Common myeloid progenitor, CD34-positive (primary cell): ENCODE measurements at regions not wholly inside any gene's neighbourhood (a gene's known extent, or its start where the extent isn't known, plus 50 kb on each side); places are given as distances from the start of the nearest gene placed in this dataset.

Experiments used
- CTCF ChIA-PET: fragments of 350-600 bp; sonication (Branson Sonifier 250); formaldehyde crosslinking; loops from one replicate; lab custom pipeline; 2021; ENCODE audit warnings: antibody characterized with exemption; lab: Charles Lee
- POLR2A ChIA-PET: fragments of 350-600 bp; sonication (Branson Sonifier 250); formaldehyde crosslinking; loops from one replicate; lab custom pipeline; 2021; ENCODE audit warnings: antibody characterized with exemption; lab: Charles Lee
- DNase-seq, 3 donors: peaks; one replicate each; pipeline versions ENCODE4 v3.0.0 to v3.0.0-alpha.2; 2013
- H3K27ac ChIP-seq, 2 experiments: 1 replicate in 1 of 2; 2 replicates in 1 of 2; pipeline ENCODE4 v1.7.0; 2013; ENCODE audit warnings: inconsistent platforms in 2 of 2, low read length in 2 of 2, mild to moderate bottlenecking in 2 of 2, low read depth in 1 of 2, moderate library complexity in 1 of 2; ENCODE audit not compliant: severe bottlenecking in 2 of 2, insufficient read depth in 1 of 2, poor library complexity in 1 of 2
- H3K27me3 ChIP-seq, 5 experiments: replicated peaks in 2 of 5; 1 replicate in 3 of 5; 2 replicates in 2 of 5; pipeline versions ENCODE4 v1.6.1 to v1.7.0; 2013; ENCODE audit warnings: low read length in 4 of 5, mild to moderate bottlenecking in 2 of 5, moderate library complexity in 2 of 5, inconsistent platforms in 1 of 5; ENCODE audit not compliant: insufficient read depth in 5 of 5, control insufficient read depth in 4 of 5
- H3K36me3 ChIP-seq, 4 experiments: 1 replicate in 2 of 4; 2 replicates in 2 of 4; pipeline versions ENCODE4 v1.6.1 to v1.7.0; 2013; ENCODE audit warnings: low read length in 3 of 4, control low read depth in 1 of 4, mild to moderate bottlenecking in 1 of 4; ENCODE audit not compliant: control insufficient read depth in 4 of 4, insufficient read depth in 4 of 4
- H3K4me1 ChIP-seq, 4 experiments: 1 replicate in 3 of 4; 2 replicates in 1 of 4; pipeline versions ENCODE4 v1.6.1 to v1.7.1; 2013; ENCODE audit warnings: low read length in 3 of 4, mild to moderate bottlenecking in 3 of 4, control low read depth in 1 of 4, inconsistent platforms in 1 of 4, moderate library complexity in 1 of 4; ENCODE audit not compliant: control insufficient read depth in 4 of 4, insufficient read depth in 4 of 4; ENCODE audit errors: control extremely low read depth in 1 of 4
- H3K4me3 ChIP-seq, 7 experiments: 1 replicate in 4 of 7; 2 replicates in 3 of 7; pipeline versions ENCODE4 v1.5.1 to v1.7.0; 2013; ENCODE audit warnings: mild to moderate bottlenecking in 7 of 7, low read length in 6 of 7, moderate library complexity in 6 of 7, inconsistent platforms in 2 of 7, low read depth in 2 of 7, control low read depth in 1 of 7; ENCODE audit not compliant: insufficient read depth in 4 of 7, control insufficient read depth in 1 of 7; ENCODE audit errors: extremely low read depth in 1 of 7
- H3K9me3 ChIP-seq, 5 experiments: 1 replicate in 4 of 5; 2 replicates in 1 of 5; pipeline versions ENCODE4 v1.6.1 to v1.7.1; 2013; ENCODE audit warnings: low read length in 4 of 5, mild to moderate bottlenecking in 2 of 5, inconsistent platforms in 1 of 5, low read depth in 1 of 5, moderate library complexity in 1 of 5; ENCODE audit not compliant: control insufficient read depth in 4 of 5, insufficient read depth in 2 of 5; ENCODE audit errors: control extremely low read depth in 1 of 5
- WGBS: methylation state at CpG from one replicate; pipeline ENCODE4 v1.1.5; 2013; ENCODE audit not compliant: insufficient coverage; 5-methylcytosine and 5-hydroxymethylcytosine counted together

GRCh38 chr6:50358113-50358512, 308.4 kb upstream of the DEFB112 start:
- no peak for DNase-seq
- H3K36me3 ChIP-seq = no peaks in the 10 kb centered on the region
- H3K9me3 ChIP-seq = peaks cover 0 to 4% (median 0%) of the 10 kb centered on the region in 5 experiments
- H3K4me3 ChIP-seq = no peak overlapping the region
- no peak overlapping the region for H3K27ac ChIP-seq
- CTCF ChIA-PET = no interaction called here
- H3K27me3 ChIP-seq = no peaks in the 10 kb centered on the region
- POLR2A ChIA-PET = no interaction called here
- no peaks in the 10 kb centered on the region for H3K4me1 ChIP-seq
- 100% methylated on average over 2 of the region's 5 CpGs for WGBS

DNA sequence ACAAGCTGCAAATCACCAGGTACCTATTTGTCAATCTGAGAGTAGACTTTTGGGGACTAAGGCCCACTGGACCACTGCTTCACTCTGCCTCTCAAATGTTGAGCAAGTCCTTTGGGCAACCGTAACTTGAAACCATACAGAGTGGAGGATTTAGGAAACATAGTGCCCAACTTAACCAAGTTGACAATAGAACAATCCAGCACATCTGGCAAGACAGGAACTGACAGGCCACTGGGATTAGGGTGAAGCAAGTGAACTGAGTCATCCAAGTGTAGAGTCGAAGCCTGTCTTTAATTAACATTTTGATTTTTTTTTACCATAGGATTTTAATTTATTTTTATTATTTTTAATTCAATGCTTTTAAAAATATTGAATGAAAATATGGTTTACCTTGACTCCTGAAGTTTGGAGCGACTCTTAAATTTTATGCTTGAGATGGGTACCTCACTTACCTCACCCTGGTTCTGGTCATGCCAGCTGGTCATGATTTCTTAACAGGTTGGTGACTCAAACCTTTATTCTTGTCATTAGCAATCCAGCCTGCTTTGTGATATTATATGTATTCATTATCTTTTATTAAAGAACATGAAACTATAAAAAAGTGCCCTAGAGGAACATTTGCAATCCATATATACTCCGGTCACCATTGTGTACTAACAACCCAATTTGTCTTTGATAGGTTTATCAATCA, 312.1 kb upstream of the DEFB112 start:
- no peak overlapping the region for H3K27ac ChIP-seq
- DNase-seq = no peak
- ChIA-PET CTCF (no interaction called here), POLR2A (no interaction called here)
- no peaks in the 10 kb centered on the region for H3K27me3 ChIP-seq
- no peaks in the 10 kb centered on the region for H3K36me3 ChIP-seq
- no peak overlapping the region for H3K4me3 ChIP-seq
- no peaks in the 10 kb centered on the region for H3K9me3 ChIP-seq
- no CpG with 5 or more reads among the region's 4 CpGs for WGBS
- H3K4me1 ChIP-seq = no peaks in the 10 kb centered on the region

DNA sequence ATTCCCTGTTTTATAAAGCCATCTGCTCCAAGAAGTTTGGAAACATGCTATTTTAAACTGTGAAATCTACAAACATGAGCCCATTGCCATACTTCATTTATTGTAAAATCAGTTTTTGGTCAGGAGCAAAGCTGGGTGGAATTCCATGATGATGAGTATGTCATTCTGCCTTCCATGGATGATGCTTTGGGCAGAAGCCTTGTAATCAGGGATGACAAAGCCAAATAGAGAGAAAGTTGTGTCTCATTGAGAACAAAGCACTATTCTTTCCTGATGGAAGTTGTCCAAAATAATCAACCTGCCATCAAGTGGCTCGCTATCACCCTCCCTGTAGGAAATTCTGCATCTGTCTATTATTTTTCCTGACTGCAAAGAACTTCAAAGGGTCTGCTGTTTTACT, 313.0 kb upstream of the DEFB112 start:
- ChIA-PET POLR2A (no interaction called here), CTCF (no interaction called here)
- WGBS = 73% methylated on average over 1 of the region's 1 CpG
- DNase-seq = no peak
- no peak overlapping the region for H3K4me3 ChIP-seq
- no peaks in the 10 kb centered on the region for H3K27me3 ChIP-seq
- no peaks in the 10 kb centered on the region for H3K9me3 ChIP-seq
- H3K36me3 ChIP-seq = no peaks in the 10 kb centered on the region
- H3K27ac ChIP-seq = no peak overlapping the region
- no peaks in the 10 kb centered on the region for H3K4me1 ChIP-seq

DNA sequence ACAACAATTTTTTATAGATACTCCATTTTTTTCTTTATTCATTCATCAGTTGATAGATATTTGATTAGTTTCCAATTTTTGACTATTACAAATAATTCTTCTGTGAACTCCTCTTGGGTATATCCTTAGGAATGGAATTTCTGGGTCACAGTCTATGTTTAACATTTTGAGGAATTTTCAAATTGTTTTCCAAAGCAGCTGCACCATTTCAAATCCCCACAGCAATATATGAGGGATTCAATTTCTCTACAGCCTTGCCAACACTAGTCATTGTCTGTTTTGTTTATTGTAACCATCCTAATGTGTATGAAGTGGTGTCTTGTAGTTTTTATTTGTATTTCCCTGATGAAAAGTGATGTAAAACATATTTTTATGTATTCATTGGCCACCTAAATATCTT, 320.3 kb upstream of the DEFB112 start:
- Histone ChIP-seq H3K36me3 (no peaks in the 10 kb centered on the region), H3K4me3 (no peak overlapping the region), H3K27me3 (no peaks in the 10 kb centered on the region)

DNA sequence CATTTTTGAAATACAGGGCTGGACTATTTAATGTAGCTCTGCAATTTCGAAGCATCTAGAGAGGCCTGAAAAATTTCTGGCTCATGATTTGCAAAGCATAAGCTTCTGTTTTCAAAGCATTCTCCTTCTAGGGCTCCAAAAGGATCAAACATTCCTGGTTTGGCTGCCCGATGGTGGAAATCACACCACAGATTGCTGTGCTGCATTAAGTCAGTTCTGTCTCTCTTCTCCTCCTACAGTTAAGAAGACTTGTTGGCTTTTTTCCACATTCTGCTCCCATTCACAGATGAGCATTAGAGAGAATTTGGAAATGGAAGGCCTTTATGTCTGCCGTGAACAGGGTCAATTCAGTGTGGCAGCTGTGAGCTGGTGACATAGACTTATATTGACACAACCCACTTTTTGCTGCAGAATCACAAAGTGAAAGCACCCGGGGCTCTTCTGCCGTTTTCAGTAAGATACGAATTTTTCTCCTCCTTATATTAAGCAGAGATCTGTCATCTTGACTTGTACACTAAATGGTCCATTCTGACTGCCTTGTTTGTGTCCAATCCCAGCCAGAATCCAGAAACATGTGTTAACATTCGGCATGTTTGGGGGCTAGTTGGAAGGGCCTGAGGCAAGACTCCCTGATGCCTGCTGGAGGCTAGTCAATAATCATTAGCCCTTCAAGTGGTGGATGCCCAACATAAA, 330.8 kb upstream of the DEFB112 start:
- Histone ChIP-seq H3K4me1 (no peaks in the 10 kb centered on the region), H3K36me3 (no peaks in the 10 kb centered on the region), H3K4me3 (no peak overlapping the region), H3K9me3 (peaks cover 0 to 3% (median 0%) of the 10 kb centered on the region in 5 experiments), H3K27ac (no peak overlapping the region), H3K27me3 (no peaks in the 10 kb centered on the region)
- ChIA-PET CTCF (no interaction called here), POLR2A (no interaction called here)
- 91% methylated on average over 4 of the region's 7 CpGs for WGBS
- DNase-seq = no peak

More for the DNA sequence above, 320.3 kb upstream of the DEFB112 start:
- ChIA-PET CTCF (no interaction called here), POLR2A (no interaction called here)
- Histone ChIP-seq H3K27ac (no peak overlapping the region), H3K9me3 (no peaks in the 10 kb centered on the region), H3K4me1 (no peaks in the 10 kb centered on the region)
- no peak for DNase-seq

DNA sequence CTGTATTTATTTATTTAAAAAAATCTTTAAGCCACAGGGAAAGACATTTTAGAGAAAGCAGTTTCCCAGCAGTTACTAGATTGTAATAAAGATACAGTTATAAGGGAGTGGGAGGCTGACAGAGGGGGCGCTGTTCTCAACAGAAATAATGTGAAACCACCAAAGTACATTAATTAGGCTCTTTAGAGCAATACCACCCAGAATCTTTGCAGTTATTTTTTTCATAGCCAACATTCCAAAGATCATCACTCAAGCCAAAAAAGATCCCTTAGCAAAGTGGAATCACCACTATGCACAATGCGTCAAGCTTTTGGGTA, 331.3 kb upstream of the DEFB112 start:
- ChIA-PET POLR2A (no interaction called here), CTCF (no interaction called here)
- 17% methylated on average over 1 of the region's 2 CpGs for WGBS
- Histone ChIP-seq H3K27me3 (no peaks in the 10 kb centered on the region), H3K9me3 (peaks cover 0 to 3% (median 0%) of the 10 kb centered on the region in 5 experiments), H3K27ac (no peak overlapping the region), H3K36me3 (no peaks in the 10 kb centered on the region), H3K4me1 (no peaks in the 10 kb centered on the region), H3K4me3 (no peak overlapping the region)
- no peak for DNase-seq

- H3K27ac ChIP-seq = no peak overlapping the region
- H3K36me3 ChIP-seq = no peaks in the 10 kb centered on the region
- no peaks in the 10 kb centered on the region for H3K9me3 ChIP-seq
- WGBS = no CpG with 5 or more reads among the region's 1 CpG
- H3K4me1 ChIP-seq = no peaks in the 10 kb centered on the region
- H3K4me3 ChIP-seq = no peak overlapping the region
- ChIA-PET POLR2A (no interaction called here), CTCF (no interaction called here)
- no peak for DNase-seq
- H3K27me3 ChIP-seq = no peaks in the 10 kb centered on the region
These were observed 322.9 kb upstream of the TFAP2D start for GRCh38 chr6:50390416-50390815.
